Caco-2 (cell line): ENCODE measurements at regions not wholly inside any gene's neighbourhood (a gene's known extent, or its start where the extent isn't known, plus 50 kb on each side); places are given as distances from the start of the nearest gene placed in this dataset.

Experiments
- BruUV-seq: library from RNA; stranded (reverse); fragments of 400-500 nt; replicated peaks from 2 replicates; lab custom pipeline; 2021; lab: Mats Ljungman, UMichigan
- CTCF ChIA-PET: fragments of 300-600 bp; sonication (Branson Sonifier 250); formaldehyde crosslinking; loops from one replicate; lab custom pipeline; 2022; ENCODE audit warnings: antibody characterized with exemption; lab: Charles Lee
- POLR2A ChIA-PET: fragments of 300-600 bp; sonication (Branson Sonifier 250); formaldehyde crosslinking; loops from one replicate; lab custom pipeline; 2022; ENCODE audit warnings: antibody characterized with exemption; lab: Charles Lee
- DNase-seq, 2 experiments: peaks; one replicate each; pipeline versions ENCODE4 v3.0.0 to v3.0.0-alpha.2; 2020 to 2022
- H3K27me3 ChIP-seq: replicated peaks from 2 replicates; pipeline ENCODE4 v1.6.0; 2011; ENCODE audit warnings: low read length; ENCODE audit not compliant: control insufficient read depth, insufficient read depth
- H3K36me3 ChIP-seq: 2 replicates; pipeline ENCODE4 v1.5.1; 2011; ENCODE audit warnings: low read length; ENCODE audit not compliant: control insufficient read depth, insufficient read depth
- H3K4me1 ChIP-seq: fragments of 250-450 bp; sonication (Bioruptor Pico); 2 replicates; pipeline ENCODE4 v1.5.1; 2020; ENCODE audit warnings: mild to moderate bottlenecking
- H3K4me3 ChIP-seq: 2 replicates; pipeline ENCODE4 v1.5.1; 2011; ENCODE audit warnings: low read depth, mild to moderate bottlenecking, control low read depth, low read length
- H3K9me3 ChIP-seq: fragments of 250-450 bp; sonication (Bioruptor Pico); 2 replicates; pipeline ENCODE4 v1.5.1; 2020; ENCODE audit warnings: mild to moderate bottlenecking, moderate library complexity
- H3K27ac Mint-ChIP-seq: one replicate; pipeline ENCODE4 v1.8.0; 2022; ENCODE audit warnings: mixed read lengths; ENCODE audit not compliant: unreplicated experiment
- H3K27me3 Mint-ChIP-seq: one replicate; pipeline ENCODE4 v1.8.0; 2022; ENCODE audit warnings: mixed read lengths; ENCODE audit not compliant: insufficient read depth, unreplicated experiment
- H3K36me3 Mint-ChIP-seq: one replicate; pipeline ENCODE4 v1.8.0; 2022; ENCODE audit warnings: mild to moderate bottlenecking, mixed read lengths; ENCODE audit not compliant: insufficient read depth, unreplicated experiment
- H3K4me1 Mint-ChIP-seq: one replicate; pipeline ENCODE4 v1.8.0; 2022; ENCODE audit warnings: low read depth, mixed read lengths; ENCODE audit not compliant: unreplicated experiment
- H3K4me3 Mint-ChIP-seq: one replicate; pipeline ENCODE4 v1.8.0; 2022; ENCODE audit warnings: mild to moderate bottlenecking, moderate library complexity, mixed read lengths; ENCODE audit not compliant: unreplicated experiment
- H3K9me3 Mint-ChIP-seq: one replicate; pipeline ENCODE4 v1.8.0; 2022; ENCODE audit warnings: mixed read lengths; ENCODE audit not compliant: unreplicated experiment
- intact Hi-C: fragments of 100-400 bp; cut with micrococcal nuclease; formaldehyde crosslinking; loops from one replicate; pipeline ENCODE4 v1.10.0; 2022; ENCODE audit not compliant: unreplicated experiment
- TF ChIP-seq, protein P1 (sequence below), 2 experiments: fragments of 200-600 bp in 1 of 2; IDR thresholded peaks; 1 replicate in 1 of 2; 2 replicates in 1 of 2; pipeline versions ENCODE4 v1.5.1 to v1.8.0; 2011 to 2022; ENCODE audit warnings: antibody characterized with exemption in 1 of 2, control low read depth in 1 of 2, inconsistent platforms in 1 of 2, low read depth in 1 of 2, low read length in 1 of 2, mild to moderate bottlenecking in 1 of 2, moderate library complexity in 1 of 2; ENCODE audit not compliant: insufficient read depth in 1 of 2, severe bottlenecking in 1 of 2, unreplicated experiment in 1 of 2

DNA sequence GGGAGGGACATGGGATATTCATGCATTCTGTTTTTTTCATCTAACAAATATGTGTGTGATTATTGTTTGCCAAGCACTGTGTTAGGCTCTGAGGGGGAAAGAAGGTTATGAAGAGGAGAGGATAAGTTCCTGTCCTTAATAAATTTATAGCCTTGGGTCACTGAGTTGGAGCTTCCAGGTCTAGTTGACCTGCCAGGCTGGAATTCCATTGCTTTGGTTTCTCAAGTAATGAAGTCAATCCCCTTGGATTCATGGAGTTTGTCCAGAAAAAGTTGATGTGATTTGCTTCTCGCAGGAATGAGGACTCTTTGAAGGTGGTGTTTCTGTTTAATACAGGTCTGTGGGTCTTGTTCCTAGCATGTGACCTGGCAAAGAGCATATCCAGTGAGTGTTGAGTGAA is 156.2 kb downstream of the ADAMTS15 start:
- DNase-seq, result no peak
- H3K4me3 ChIP-seq, result no peak overlapping the region
- Mint-ChIP-seq H3K36me3 (no peaks in the 10 kb centered on the region), H3K27ac (no peak overlapping the region), H3K9me3 (no peaks in the 10 kb centered on the region), H3K4me3 (no peak overlapping the region), H3K4me1 (no peaks in the 10 kb centered on the region), H3K27me3 (peaks cover 8% of the 10 kb centered on the region)
- BruUV-seq, result no TSS peak
- ChIA-PET POLR2A (no interaction called here), CTCF (no interaction called here)
- H3K9me3 ChIP-seq, result no peaks in the 10 kb centered on the region
- H3K27me3 ChIP-seq, result no peaks in the 10 kb centered on the region
- TF ChIP-seq, protein P1, sequence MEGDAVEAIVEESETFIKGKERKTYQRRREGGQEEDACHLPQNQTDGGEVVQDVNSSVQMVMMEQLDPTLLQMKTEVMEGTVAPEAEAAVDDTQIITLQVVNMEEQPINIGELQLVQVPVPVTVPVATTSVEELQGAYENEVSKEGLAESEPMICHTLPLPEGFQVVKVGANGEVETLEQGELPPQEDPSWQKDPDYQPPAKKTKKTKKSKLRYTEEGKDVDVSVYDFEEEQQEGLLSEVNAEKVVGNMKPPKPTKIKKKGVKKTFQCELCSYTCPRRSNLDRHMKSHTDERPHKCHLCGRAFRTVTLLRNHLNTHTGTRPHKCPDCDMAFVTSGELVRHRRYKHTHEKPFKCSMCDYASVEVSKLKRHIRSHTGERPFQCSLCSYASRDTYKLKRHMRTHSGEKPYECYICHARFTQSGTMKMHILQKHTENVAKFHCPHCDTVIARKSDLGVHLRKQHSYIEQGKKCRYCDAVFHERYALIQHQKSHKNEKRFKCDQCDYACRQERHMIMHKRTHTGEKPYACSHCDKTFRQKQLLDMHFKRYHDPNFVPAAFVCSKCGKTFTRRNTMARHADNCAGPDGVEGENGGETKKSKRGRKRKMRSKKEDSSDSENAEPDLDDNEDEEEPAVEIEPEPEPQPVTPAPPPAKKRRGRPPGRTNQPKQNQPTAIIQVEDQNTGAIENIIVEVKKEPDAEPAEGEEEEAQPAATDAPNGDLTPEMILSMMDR (IDR thresholded peaks at IDR 0.05; ENCODE audit: insufficient read depth in 1 of 2, low read depth in 1 of 2, low read length in 1 of 2, severe bottlenecking in 1 of 2, unreplicated experiment in 1 of 2), result no peak
- no peaks in the 10 kb centered on the region for H3K36me3 ChIP-seq
- intact Hi-C loops, result no loop called here
- H3K4me1 ChIP-seq, result no peaks in the 10 kb centered on the region

DNA sequence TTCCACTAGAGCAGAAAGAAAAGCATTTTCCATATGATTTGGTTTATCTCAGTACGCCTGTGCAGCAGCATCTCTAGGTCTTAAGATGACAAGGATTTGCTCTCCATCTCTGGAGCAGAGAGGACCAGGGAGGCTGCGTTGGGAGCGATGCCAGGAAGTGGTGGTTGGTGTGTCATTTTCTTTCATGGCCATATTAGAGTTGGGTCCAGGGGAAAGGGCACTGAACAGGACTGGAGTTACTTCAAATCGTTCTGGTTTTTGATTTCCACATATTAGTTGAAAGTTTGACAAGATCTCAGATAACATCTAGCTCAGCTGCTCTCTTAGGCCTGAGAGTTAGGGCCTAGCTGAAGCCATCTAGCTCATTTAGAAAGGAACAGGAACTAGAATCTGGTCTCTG is 157.7 kb downstream of the ADAMTS15 start:
- Histone ChIP-seq H3K27me3 (no peaks in the 10 kb centered on the region), H3K9me3 (no peaks in the 10 kb centered on the region), H3K36me3 (no peaks in the 10 kb centered on the region), H3K4me3 (no peak overlapping the region), H3K4me1 (no peaks in the 10 kb centered on the region)
- Mint-ChIP-seq H3K27me3 (peaks cover 3% of the 10 kb centered on the region), H3K9me3 (no peaks in the 10 kb centered on the region), H3K4me1 (no peaks in the 10 kb centered on the region), H3K27ac (no peak overlapping the region), H3K36me3 (no peaks in the 10 kb centered on the region), H3K4me3 (no peak overlapping the region)
- DNase-seq, result no peak
- intact Hi-C loops, result no loop called here
- ChIA-PET CTCF (no interaction called here), POLR2A (no interaction called here)
- TF ChIP-seq, protein P1 (IDR thresholded peaks at IDR 0.05; ENCODE audit: insufficient read depth in 1 of 2, low read depth in 1 of 2, low read length in 1 of 2, severe bottlenecking in 1 of 2, unreplicated experiment in 1 of 2), result no peak
- no TSS peak for BruUV-seq

DNA sequence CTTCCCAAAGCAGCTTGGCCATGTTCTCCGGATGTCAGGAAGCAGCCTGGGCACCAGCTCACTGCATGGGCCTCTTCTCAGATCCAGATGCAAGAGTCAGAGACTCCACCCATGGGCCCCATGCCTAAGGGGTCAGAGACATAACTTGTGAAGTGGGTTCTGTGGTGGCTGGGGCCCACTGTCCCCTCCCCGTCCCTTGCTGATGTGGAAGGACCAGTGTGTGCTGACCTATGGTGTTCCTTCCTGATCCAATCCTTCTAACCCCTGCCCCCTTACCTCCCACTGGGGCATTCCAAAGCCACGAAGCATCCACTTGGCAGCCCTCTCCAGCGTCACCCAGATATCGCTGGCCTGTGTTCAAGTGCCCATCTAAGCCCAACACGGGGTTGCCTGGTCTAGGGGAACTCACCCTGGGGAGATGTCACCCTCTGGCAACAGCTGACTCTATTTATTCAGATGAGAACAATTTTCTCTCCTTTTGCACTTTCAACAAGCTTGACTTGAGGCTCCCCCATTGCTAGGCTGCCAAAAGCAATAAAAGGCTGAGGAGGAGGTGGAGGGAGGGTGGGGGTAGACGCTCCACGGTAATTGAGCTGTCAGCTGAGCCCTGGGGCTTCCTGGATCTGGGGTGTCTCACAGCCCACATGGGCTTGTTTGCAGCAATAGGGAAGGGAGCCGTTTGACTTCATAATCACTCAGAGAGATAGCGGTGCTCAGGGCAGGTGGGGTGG is 158.5 kb downstream of the ADAMTS15 start:
- no peaks in the 10 kb centered on the region for H3K36me3 Mint-ChIP-seq
- TF ChIP-seq, protein P1 (IDR thresholded peaks at IDR 0.05; ENCODE audit: insufficient read depth in 1 of 2, low read depth in 1 of 2, low read length in 1 of 2, severe bottlenecking in 1 of 2, unreplicated experiment in 1 of 2), result no peak
- Histone ChIP-seq H3K27me3 (no peaks in the 10 kb centered on the region), H3K9me3 (no peaks in the 10 kb centered on the region), H3K4me1 (no peaks in the 10 kb centered on the region; the same call in 1 of the 2 replicates), H3K4me3 (no peak overlapping the region), H3K36me3 (no peaks in the 10 kb centered on the region)
- intact Hi-C loops, result no loop called here
- POLR2A ChIA-PET, result no interaction called here
- no peaks in the 10 kb centered on the region for H3K4me1 Mint-ChIP-seq
- DNase-seq, result no peak
- H3K4me3 Mint-ChIP-seq, result no peak overlapping the region
- H3K27me3 Mint-ChIP-seq, result peaks cover 3% of the 10 kb centered on the region
- CTCF ChIA-PET, result no interaction called here
- no peak overlapping the region for H3K27ac Mint-ChIP-seq
- H3K9me3 Mint-ChIP-seq, result no peaks in the 10 kb centered on the region
- no TSS peak for BruUV-seq
